Pancreas (tissue), 10 donors: ENCODE measurements at regions not wholly inside any gene's neighbourhood (a gene's known extent, or its start where the extent isn't known, plus 50 kb on each side); places are given as distances from the start of the nearest gene placed in this dataset.

ENCODE experiments used
- ATAC-seq, 4 donors: fragments of 200-7000 bp; cut with Tn5 transposase; one replicate each; pipeline versions ENCODE4 v1.8.0 to v1.9.1; 2020; ENCODE audit warnings: mild to moderate bottlenecking in 4 of 4, moderate library complexity in 4 of 4
- DNase-seq, 6 donors: peaks; one replicate each; pipeline ENCODE4 v3.0.0-alpha.2; 2020
- FAIRE-seq: peaks from 2 replicates; lab custom pipeline; 2012; peaks lifted over from hg19 to GRCh38; lab: Jason Lieb, UNC
- H3K27ac ChIP-seq, 4 donors: fragments of 200-600 bp; sonication (generic); 1 replicate in 3 of 4; 2 replicates in 1 of 4; pipeline versions ENCODE4 v1.5.0 to v1.8.0; 2020
- H3K27me3 ChIP-seq, 4 donors: fragments of 200-600 bp; one replicate each; pipeline ENCODE4 v1.8.0; 2021
- H3K36me3 ChIP-seq, 3 donors: fragments of 200-600 bp; sonication (generic) in 1 of 3; one replicate each; pipeline versions ENCODE4 v1.5.0 to v1.8.0; 2020 to 2021
- H3K4me1 ChIP-seq, 3 donors: fragments of 200-600 bp; one replicate each; pipeline ENCODE4 v1.8.0; 2021
- H3K4me3 ChIP-seq, 4 donors: fragments of 200-600 bp; sonication (generic) in 2 of 4; one replicate each; pipeline versions ENCODE4 v1.5.0 to v1.8.0; 2020 to 2021
- H3K9me3 ChIP-seq, 4 donors: fragments of 200-600 bp; one replicate each; pipeline ENCODE4 v1.8.0; 2021
- CTCF ChIP-seq, 4 donors: fragments of 200-600 bp; sonication (generic) in 3 of 4; IDR thresholded peaks; one replicate each; pipeline versions ENCODE4 v1.5.0 to v1.8.0; 2021; ENCODE audit warnings: antibody characterized with exemption in 4 of 4
- WGBS, 2 donors: extraction: QIAGEN DNeasy Blood & Tissue Kit; methylation state at CpG; one replicate each; pipeline ENCODE4 v1.1.7; 2013; 5-methylcytosine and 5-hydroxymethylcytosine counted together
- intact Hi-C, 3 donors: fragments of 100-400 bp; cut with DNase I; formaldehyde crosslinking; loops; one replicate each; pipeline versions ENCODE4 v1.11.1 to v1.14.2; 2022
- donor health status: healthy with polysubstance abuse.
- donor health status: DM: no; HTN: no; CAD: no; lungs with moderate emphysema.
- donor health status: DM: no; HTN: no; CAD: no.
- donor health status: control.
- donor health status: control.
- donor health status: Bipolar disorder and iron deficiency.
- donor health status: DM: yes; HTN: yes; CAD: no.
- donor health status: DM: no; HTN: no; CAD: no.
- donor health status: DM: no; HTN: no; CAD: no.
- donor health status: DM: yes; HTN: yes; CAD: no.

GRCh38 chr6:113050979-113051378 lies 703.8 kb downstream of the RFPL4B start:
- Histone ChIP-seq H3K9me3 (no peaks in the 10 kb centered on the region), H3K36me3 (no peaks in the 10 kb centered on the region), H3K27ac (no peak overlapping the region), H3K4me3 (no peak overlapping the region), H3K4me1 (no peaks in the 10 kb centered on the region), H3K27me3 (no peaks in the 10 kb centered on the region)
- TF ChIP-seq CTCF (IDR thresholded peaks at IDR 0.05) = no peak
- no peak for DNase-seq
- no peak for ATAC-seq
- no peak for FAIRE-seq
- 77 to 84% methylated on average over 5 of the region's 5 CpGs for WGBS, 2 donors
- intact Hi-C loops = no loop called here

GRCh38 chr6:113052506-113052905 lies 705.4 kb downstream of the RFPL4B start:
- Histone ChIP-seq H3K4me1 (no peaks in the 10 kb centered on the region), H3K9me3 (no peaks in the 10 kb centered on the region), H3K36me3 (no peaks in the 10 kb centered on the region), H3K27me3 (no peaks in the 10 kb centered on the region), H3K27ac (no peak overlapping the region), H3K4me3 (no peak overlapping the region)
- DNase-seq (no peak), FAIRE-seq (no peak), ATAC-seq (no peak)
- 73 to 82% methylated on average over 3 of the region's 3 CpGs for WGBS, 2 donors
- TF ChIP-seq CTCF (IDR thresholded peaks at IDR 0.05) = no peak
- intact Hi-C loops = no loop called here

- intact Hi-C loops = no loop called here
- DNase-seq (no peak), ATAC-seq (no peak), FAIRE-seq (no peak)
- TF ChIP-seq CTCF (IDR thresholded peaks at IDR 0.05) = no peak
- Histone ChIP-seq H3K27me3 (no peaks in the 10 kb centered on the region), H3K9me3 (peaks cover 0 to 4% (median 0%) of the 10 kb centered on the region in 4 donors), H3K4me1 (no peaks in the 10 kb centered on the region), H3K4me3 (no peak overlapping the region), H3K36me3 (no peaks in the 10 kb centered on the region), H3K27ac (no peak overlapping the region)
- 30 to 35% methylated on average over 3 of the region's 3 CpGs for whole genome bisulfite sequencing, 2 donors
Measured at GRCh38 chr6:113055061-113055460, 707.9 kb downstream of the RFPL4B start.

- TF ChIP-seq CTCF (IDR thresholded peaks at IDR 0.05) = no peak
- intact Hi-C loops = no loop called here
- Histone ChIP-seq H3K9me3 (peaks cover 0 to 4% (median 0%) of the 10 kb centered on the region in 4 donors), H3K27ac (no peak overlapping the region), H3K4me1 (no peaks in the 10 kb centered on the region), H3K27me3 (no peaks in the 10 kb centered on the region), H3K36me3 (no peaks in the 10 kb centered on the region), H3K4me3 (no peak overlapping the region)
- no peak for DNase-seq
- no peak for ATAC-seq
- no peak for FAIRE-seq
- WGBS, 2 donors = 0% methylated on average over 1 of the region's 1 CpG
Measured at GRCh38 chr6:113055998-113056397, 708.9 kb downstream of the RFPL4B start.

- H3K27ac ChIP-seq = no peak overlapping the region
- no peak for FAIRE-seq
- H3K4me1 ChIP-seq = no peaks in the 10 kb centered on the region
- no peaks in the 10 kb centered on the region for H3K36me3 ChIP-seq
- no peak for TF ChIP-seq CTCF (IDR thresholded peaks at IDR 0.05)
- ATAC-seq = no peak
- H3K9me3 ChIP-seq = peaks cover 0 to 4% (median 0%) of the 10 kb centered on the region in 4 donors
- intact Hi-C loops = no loop called here
- 31 to 37% methylated on average over 1 of the region's 1 CpG for WGBS, 2 donors
- H3K4me3 ChIP-seq = no peak overlapping the region
- H3K27me3 ChIP-seq = no peaks in the 10 kb centered on the region
- no peak for DNase-seq
Measured at GRCh38 chr6:113057567-113058053, 710.5 kb downstream of the RFPL4B start.
